GM23338 (cell line): ENCODE measurements at regions not wholly inside any gene's neighbourhood (a gene's known extent, or its start where the extent isn't known, plus 50 kb on each side); places are given as distances from the start of the nearest gene placed in this dataset.

Experiments used
- CTCF ChIP-seq, 2 experiments: fragments of 200-600 bp in 1 of 2; sonication (generic) in 1 of 2; conservative IDR thresholded peaks; 2 replicates each; pipeline versions ENCODE4 v1.5.1 to v1.6.1; 2016 to 2017; ENCODE audit warnings: antibody characterized with exemption in 2 of 2, low read depth in 2 of 2, mild to moderate bottlenecking in 2 of 2, moderate library complexity in 1 of 2
- ETS1 ChIP-seq: IDR thresholded peaks from 2 replicates; pipeline ENCODE4 v1.6.1; 2016; ENCODE audit warnings: antibody characterized with exemption
- EZH2 ChIP-seq: fragments of 200-600 bp; sonication (generic); IDR thresholded peaks from one replicate; pipeline ENCODE4 v1.8.0; 2017; ENCODE audit warnings: antibody characterized with exemption, mild to moderate bottlenecking, low read depth; ENCODE audit not compliant: unreplicated experiment
- EZH2phosphoT487 ChIP-seq: fragments of 200-600 bp; sonication (generic); IDR thresholded peaks from one replicate; pipeline ENCODE4 v1.8.1; 2018; ENCODE audit warnings: antibody characterized with exemption; ENCODE audit not compliant: unreplicated experiment
- JUNB ChIP-seq: IDR thresholded peaks from one replicate; pipeline ENCODE4 v1.6.1; 2016; ENCODE audit warnings: antibody characterized with exemption; ENCODE audit not compliant: unreplicated experiment
- POLR2AphosphoS5 ChIP-seq: IDR thresholded peaks from 2 replicates; pipeline ENCODE4 v1.6.1; 2016; ENCODE audit warnings: antibody characterized with exemption, low read depth
- REST ChIP-seq: IDR thresholded peaks from one replicate; pipeline ENCODE4 v1.6.1; 2018; ENCODE audit warnings: antibody characterized with exemption; ENCODE audit not compliant: unreplicated experiment

- TF ChIP-seq POLR2AphosphoS5, result no peak
- TF ChIP-seq CTCF (conservative IDR thresholded peaks at IDR 0.05; ENCODE audit: low read depth in 2 of 2), result no peak
- TF ChIP-seq EZH2phosphoT487, result no peak
- no peak for TF ChIP-seq REST
- no peak for TF ChIP-seq JUNB
- no peak for TF ChIP-seq EZH2
- TF ChIP-seq ETS1, result no peak
These were observed 51.4 kb upstream of the SPAG16 start for GRCh38 chr2:213232649-213233437.
